SK-N-SH (cell line): ENCODE measurements at regions not wholly inside any gene's neighbourhood (a gene's known extent, or its start where the extent isn't known, plus 50 kb on each side); places are given as distances from the start of the nearest gene placed in this dataset.

ENCODE experiments used
- CTCF ChIA-PET: fragments of 300-600, 350-600 bp; formaldehyde crosslinking; extraction: SDS; loops from one replicate; lab custom pipeline; 2021; lab: Yijun Ruan, JAX
- POLR2A ChIA-PET: fragments of 350-600 bp; sonication (Branson Sonifier 250); formaldehyde crosslinking; extraction: SDS; loops from one replicate; lab custom pipeline; 2020; ENCODE audit warnings: antibody characterized with exemption, inconsistent platforms; lab: Yijun Ruan, JAX
- DNase-seq: peaks from one replicate; pipeline ENCODE4 v3.0.0; 2012
- H2AFZ ChIP-seq: fragments of 200-600 bp; sonication (generic); 2 replicates; pipeline ENCODE4 v1.8.1; 2016; ENCODE audit warnings: antibody characterized with exemption, mild to moderate bottlenecking, low read depth
- H3F3A ChIP-seq: fragments of 200-600 bp; sonication (generic); replicated peaks from 2 replicates; pipeline ENCODE3; 2016; ENCODE audit warnings: antibody characterized with exemption, mild to moderate bottlenecking; ENCODE audit not compliant: insufficient read depth
- H3K27ac ChIP-seq, 2 experiments: fragments of 200-500 bp in 1 of 2; fragments of 200-600 bp in 1 of 2; sonication (Bioruptor generic) in 1 of 2; sonication (generic), shearing (Covaris generic) in 1 of 2; 2 replicates each; pipeline versions ENCODE4 v1.5.1 to v1.6.1; 2014 to 2016; ENCODE audit warnings: low read depth in 2 of 2, inconsistent platforms in 1 of 2, low read length in 1 of 2, mild to moderate bottlenecking in 1 of 2, mixed read lengths in 1 of 2
- H3K27me3 ChIP-seq: fragments of 200-600 bp; sonication (generic), shearing (Covaris generic); 2 replicates; pipeline ENCODE4 v1.6.1; 2016; ENCODE audit warnings: mixed run types; ENCODE audit not compliant: insufficient read depth
- H3K36me3 ChIP-seq, 2 experiments: fragments of 200-500 bp in 1 of 2; fragments of 200-600 bp in 1 of 2; sonication (Bioruptor generic) in 1 of 2; sonication (generic) in 1 of 2; replicated peaks in 1 of 2; 2 replicates each; pipeline versions ENCODE3 to v1.5.1; 2014 to 2016; ENCODE audit warnings: low read length in 1 of 2, mild to moderate bottlenecking in 1 of 2; ENCODE audit not compliant: insufficient read depth in 2 of 2, control insufficient read depth in 1 of 2
- H3K4me1 ChIP-seq, 2 experiments: fragments of 200-500 bp in 1 of 2; fragments of 200-600 bp in 1 of 2; sonication (Bioruptor generic) in 1 of 2; sonication (generic), shearing (Covaris generic) in 1 of 2; 2 replicates each; pipeline versions ENCODE4 v1.5.1 to v1.6.1; 2014 to 2016; ENCODE audit warnings: low read depth in 1 of 2, low read length in 1 of 2, mixed run types in 1 of 2; ENCODE audit not compliant: insufficient read depth in 2 of 2, control insufficient read depth in 1 of 2
- H3K4me2 ChIP-seq: fragments of 200-600 bp; sonication (generic), shearing (Covaris generic); 2 replicates; pipeline ENCODE4 v1.6.1; 2017; ENCODE audit warnings: mixed run types
- H3K4me3 ChIP-seq, 2 experiments: fragments of 200-500 bp in 1 of 2; fragments of 200-600 bp in 1 of 2; sonication (Bioruptor generic) in 1 of 2; sonication (generic), shearing (Covaris generic) in 1 of 2; 2 replicates each; pipeline versions ENCODE4 v1.5.1 to v1.8.1; 2014 to 2016; ENCODE audit warnings: low read depth in 2 of 2, inconsistent platforms in 1 of 2, low read length in 1 of 2, mild to moderate bottlenecking in 1 of 2, mixed read lengths in 1 of 2, moderate library complexity in 1 of 2
- H3K79me2 ChIP-seq: fragments of 200-600 bp; sonication (generic); 2 replicates; pipeline ENCODE4 v1.8.1; 2017; ENCODE audit warnings: mild to moderate bottlenecking; ENCODE audit not compliant: insufficient read depth
- H3K9ac ChIP-seq: fragments of 200-600 bp; sonication (generic); 2 replicates; pipeline ENCODE4 v1.6.1; 2017; ENCODE audit warnings: mixed run types
- H3K9me2 ChIP-seq: fragments of 200-600 bp; sonication (generic); 2 replicates; pipeline ENCODE4 v1.6.1; 2017; ENCODE audit warnings: mixed run types
- H3K9me3 ChIP-seq: fragments of 200-600 bp; sonication (generic); 2 replicates; pipeline ENCODE4 v1.6.1; 2017; ENCODE audit warnings: mixed run types, mild to moderate bottlenecking, moderate library complexity
- H4K20me1 ChIP-seq: fragments of 200-600 bp; sonication (generic); 2 replicates; pipeline ENCODE4 v1.6.1; 2017; ENCODE audit warnings: mild to moderate bottlenecking, mixed run types; ENCODE audit not compliant: insufficient read depth
- ELF1 ChIP-seq: IDR thresholded peaks from 2 replicates; pipeline ENCODE4 v1.4.0; 2012
- EZH2phosphoT487 ChIP-seq: fragments of 200-600 bp; sonication (generic); IDR thresholded peaks from 2 replicates; pipeline ENCODE4 v1.6.1; 2017; ENCODE audit warnings: low read depth, mixed run types, mild to moderate bottlenecking, antibody characterized with exemption, moderate library complexity, borderline replicate concordance
- GATA2 ChIP-seq: sonication (generic); formaldehyde crosslinking; IDR thresholded peaks from 2 replicates; pipeline ENCODE4 v1.5.0; 2020; ENCODE audit warnings: mild to moderate bottlenecking, missing genetic modification reagents
- MAX ChIP-seq: IDR thresholded peaks from 2 replicates; pipeline ENCODE4 v1.4.0; 2012; ENCODE audit warnings: low read depth
- MEF2A ChIP-seq: IDR thresholded peaks from 2 replicates; pipeline ENCODE4 v1.4.0; 2012; ENCODE audit warnings: low read depth, borderline replicate concordance
- NRF1 ChIP-seq: IDR thresholded peaks from 2 replicates; pipeline ENCODE4 v1.6.1; 2012; ENCODE audit warnings: low read depth, mild to moderate bottlenecking, low read length
- PBX3 ChIP-seq: IDR thresholded peaks from 2 replicates; pipeline ENCODE4; 2012
- RCOR1 ChIP-seq: fragments of 150-350 bp; IDR thresholded peaks from 2 replicates; pipeline ENCODE4 v1.6.1; 2017; ENCODE audit warnings: antibody characterized with exemption, low read length
- RFX5 ChIP-seq: IDR thresholded peaks from 2 replicates; pipeline ENCODE4 v1.6.1; 2012; ENCODE audit warnings: mild to moderate bottlenecking, improper control_type of control experiment, low read length
- RXRA ChIP-seq: IDR thresholded peaks from 2 replicates; pipeline ENCODE4 v1.4.0; 2012; ENCODE audit warnings: low read depth, mild to moderate bottlenecking, borderline replicate concordance
- SIN3A ChIP-seq: IDR thresholded peaks from 2 replicates; pipeline ENCODE4 v1.6.1; 2012; ENCODE audit warnings: low read depth, mild to moderate bottlenecking, low read length, moderate library complexity, borderline replicate concordance
- SMC3 ChIP-seq: IDR thresholded peaks from 2 replicates; pipeline ENCODE4 v1.6.1; 2012; ENCODE audit warnings: low read depth, low read length, improper control_type of control experiment
- TCF12 ChIP-seq: IDR thresholded peaks from 2 replicates; pipeline ENCODE4 v1.4.0; 2012
- USF1 ChIP-seq: IDR thresholded peaks from 2 replicates; pipeline ENCODE4 v1.4.0; 2012; ENCODE audit warnings: low read depth, borderline replicate concordance
- USF2 ChIP-seq: fragments of 150-350 bp; IDR thresholded peaks from 2 replicates; pipeline ENCODE4 v1.6.1; 2017; ENCODE audit warnings: antibody characterized with exemption, low read length, low read depth, borderline replicate concordance
- YY1 ChIP-seq: IDR thresholded peaks from 2 replicates; pipeline ENCODE4 v1.4.0; 2012; ENCODE audit warnings: low read depth, mild to moderate bottlenecking
- ZBTB33 ChIP-seq: IDR thresholded peaks from 2 replicates; pipeline ENCODE4 v1.4.0; 2012; ENCODE audit warnings: low read depth, borderline replicate concordance
- WGBS: methylation state at CpG from one replicate; pipeline ENCODE4 v1.1.6; 2017; ENCODE audit warnings: low lambda C conversion rate; 5-methylcytosine and 5-hydroxymethylcytosine counted together

- Histone ChIP-seq H3K9me2 (no peaks in the 10 kb centered on the region), H3K4me3 (no peak overlapping the region), H3K36me3 (no peaks in the 10 kb centered on the region), H3K27ac (no peak overlapping the region), H3K9ac (no peak overlapping the region), H3K4me1 (no peaks in the 10 kb centered on the region), H3K9me3 (no peaks in the 10 kb centered on the region), H2AFZ (no peak overlapping the region), H3F3A (no peaks in the 10 kb centered on the region), H3K79me2 (no peaks in the 10 kb centered on the region), H4K20me1 (no peaks in the 10 kb centered on the region), H3K4me2 (no peak overlapping the region), H3K27me3 (no peaks in the 10 kb centered on the region)
- no peak for DNase-seq
- WGBS: 89% methylated on average over 5 of the region's 5 CpGs
- no peak for TF ChIP-seq EZH2phosphoT487
- TF ChIP-seq SIN3A: no peak
- ChIA-PET POLR2A (no interaction called here), CTCF (no interaction called here)
Measured at GRCh38 chr2:145769011-145769716, 1249.2 kb upstream of the ZEB2 start.

GRCh38 chr2:145765874-145766273, 1246.0 kb upstream of the ZEB2 start:
- Histone ChIP-seq H3K9me2 (no peaks in the 10 kb centered on the region), H3K4me1 (no peaks in the 10 kb centered on the region), H4K20me1 (no peaks in the 10 kb centered on the region), H3K36me3 (no peaks in the 10 kb centered on the region), H3K9me3 (no peaks in the 10 kb centered on the region), H3K4me2 (no peak overlapping the region), H3F3A (no peaks in the 10 kb centered on the region), H2AFZ (no peak overlapping the region), H3K4me3 (no peak overlapping the region), H3K27ac (no peak overlapping the region), H3K9ac (no peak overlapping the region), H3K27me3 (no peaks in the 10 kb centered on the region), H3K79me2 (no peaks in the 10 kb centered on the region)
- POLR2A ChIA-PET: no interaction called here
- TF ChIP-seq USF2 (no peak), GATA2 (CRISPR knock-in tag) (no peak), RCOR1 (no peak), MEF2A (no peak), YY1 (no peak), NRF1 (no peak), RXRA (no peak), ELF1 (no peak), MAX (no peak), PBX3 (no peak), TCF12 (no peak), EZH2phosphoT487 (no peak), ZBTB33 (no peak), USF1 (no peak), SMC3 (no peak), RFX5 (no peak)
- CTCF ChIA-PET: interaction anchor here (3.9 kb wide), 1 partner anchor 13 kb away, joined by 16 read pairs; no protein-coding TSS in a partner anchor
- DNase-seq: no peak
- WGBS: 100% methylated on average over 1 of the region's 1 CpG
